IMR-90 (cell line): ENCODE measurements at regions not wholly inside any gene's neighbourhood (a gene's known extent, or its start where the extent isn't known, plus 50 kb on each side); places are given as distances from the start of the nearest gene placed in this dataset.

Source experiments
- ATAC-seq: fragments of 200-7000 bp; cut with Tn5 transposase; 2 replicates; pipeline ENCODE4 v1.9.1; 2020; ENCODE audit warnings: low read depth, mild to moderate bottlenecking, moderate library complexity
- BruUV-seq: library from RNA; stranded (reverse); fragments of 400-500 nt; replicated peaks from 2 replicates; lab custom pipeline; 2021; lab: Mats Ljungman, UMichigan
- CTCF ChIA-PET: fragments of 300-600 bp; formaldehyde crosslinking; extraction: SDS; loops from one replicate; lab custom pipeline; 2021; ENCODE audit warnings: antibody characterized with exemption; lab: Yijun Ruan, JAX
- POLR2A ChIA-PET: fragments of 300-600 bp; sonication (Branson Sonifier 250); formaldehyde crosslinking; loops from one replicate; lab custom pipeline; 2022; ENCODE audit warnings: antibody characterized with exemption; ENCODE audit not compliant: unreplicated experiment; lab: Charles Lee
- DNase-seq: peaks from one replicate; pipeline ENCODE4 v3.0.0; 2013
- H2AFZ ChIP-seq: replicated peaks from 2 replicates; pipeline ENCODE3; 2013; ENCODE audit warnings: low read length, mild to moderate bottlenecking; ENCODE audit not compliant: poor library complexity
- H2AK5ac ChIP-seq: 2 replicates; pipeline ENCODE4 v1.6.1; 2013; ENCODE audit warnings: low read depth, low read length, inconsistent platforms
- H2AK9ac ChIP-seq: replicated peaks from 2 replicates; pipeline ENCODE3; 2013; ENCODE audit warnings: mild to moderate bottlenecking, low read depth, low read length, moderate library complexity; ENCODE audit not compliant: poor library complexity
- H2BK120ac ChIP-seq: 2 replicates; pipeline ENCODE4 v1.6.1; 2013; ENCODE audit warnings: low read depth, low read length, inconsistent platforms
- H2BK15ac ChIP-seq: 3 replicates; pipeline ENCODE4 v1.6.1; 2013; ENCODE audit warnings: low read depth, low read length, inconsistent platforms
- H2BK20ac ChIP-seq: 2 replicates; pipeline ENCODE4 v1.6.1; 2013; ENCODE audit warnings: low read depth, mild to moderate bottlenecking, inconsistent platforms, low read length, moderate library complexity
- H2BK5ac ChIP-seq: 2 replicates; pipeline ENCODE4 v1.6.1; 2013; ENCODE audit warnings: mild to moderate bottlenecking, low read depth, low read length, inconsistent platforms; ENCODE audit not compliant: poor library complexity, severe bottlenecking
- H3K14ac ChIP-seq: replicated peaks from 2 replicates; pipeline ENCODE4 v1.6.1; 2013; ENCODE audit warnings: low read depth, low read length, inconsistent platforms
- H3K18ac ChIP-seq: 2 replicates; pipeline ENCODE4 v1.6.1; 2013; ENCODE audit warnings: low read depth, low read length, control low read depth
- H3K23ac ChIP-seq: 2 replicates; pipeline ENCODE4 v1.6.1; 2013; ENCODE audit warnings: low read depth, low read length, inconsistent platforms
- H3K27ac ChIP-seq: 2 replicates; pipeline ENCODE4 v1.5.1; 2013; ENCODE audit warnings: mild to moderate bottlenecking, control low read depth, low read length; ENCODE audit not compliant: insufficient read depth
- H3K27me3 ChIP-seq: 2 replicates; pipeline ENCODE4 v1.6.1; 2013; ENCODE audit warnings: low read length; ENCODE audit not compliant: control insufficient read depth, insufficient read depth
- H3K36me3 ChIP-seq: 2 replicates; pipeline ENCODE4 v1.6.1; 2013; ENCODE audit warnings: low read length, mixed read lengths; ENCODE audit not compliant: control insufficient read depth, insufficient read depth
- H3K4ac ChIP-seq: 2 replicates; pipeline ENCODE4 v1.6.1; 2013; ENCODE audit warnings: low read depth, low read length, inconsistent platforms
- H3K4me1 ChIP-seq: 2 replicates; pipeline ENCODE4 v1.6.1; 2013; ENCODE audit warnings: low read length, mixed read lengths; ENCODE audit not compliant: control insufficient read depth, insufficient read depth
- H3K4me2 ChIP-seq: 2 replicates; pipeline ENCODE4 v1.6.1; 2013; ENCODE audit warnings: low read depth, mild to moderate bottlenecking, control low read depth, low read length, moderate library complexity
- H3K4me3 ChIP-seq: 2 replicates; pipeline ENCODE4 v1.5.1; 2013; ENCODE audit warnings: low read depth, mild to moderate bottlenecking, control low read depth, low read length, moderate library complexity; ENCODE audit not compliant: insufficient read depth
- H3K56ac ChIP-seq: 2 replicates; pipeline ENCODE4 v1.6.1; 2013; ENCODE audit warnings: low read length, inconsistent platforms; ENCODE audit not compliant: insufficient read depth; ENCODE audit errors: extremely low read depth
- H3K79me1 ChIP-seq, 2 experiments: 2 replicates each; pipeline ENCODE4 v1.6.1; 2013; ENCODE audit warnings: low read length in 2 of 2, inconsistent platforms in 1 of 2, low read depth in 1 of 2
- H3K9ac ChIP-seq: 2 replicates; pipeline ENCODE4 v1.6.1; 2013; ENCODE audit warnings: low read depth, low read length, control low read depth
- H3K9me1 ChIP-seq: 2 replicates; pipeline ENCODE4 v1.6.1; 2013; ENCODE audit warnings: low read length, inconsistent platforms; ENCODE audit not compliant: insufficient read depth
- H3K9me3 ChIP-seq: 2 replicates; pipeline ENCODE4 v1.6.1; 2013; ENCODE audit warnings: low read length; ENCODE audit not compliant: control insufficient read depth, insufficient read depth
- H4K20me1 ChIP-seq: 2 replicates; pipeline ENCODE4 v1.6.1; 2013; ENCODE audit warnings: low read length, inconsistent platforms; ENCODE audit not compliant: insufficient read depth
- H4K5ac ChIP-seq: 2 replicates; pipeline ENCODE4 v1.6.1; 2013; ENCODE audit warnings: mild to moderate bottlenecking, low read depth, low read length, control low read depth
- H4K8ac ChIP-seq, 2 experiments: 2 replicates each; pipeline ENCODE4 v1.6.1; 2013; ENCODE audit warnings: low read depth in 2 of 2, low read length in 2 of 2, control low read depth in 1 of 2, inconsistent platforms in 1 of 2
- H4K91ac ChIP-seq: 2 replicates; pipeline ENCODE4 v1.6.1; 2013; ENCODE audit warnings: low read depth, low read length, inconsistent platforms; ENCODE audit not compliant: insufficient read depth
- BHLHE40 ChIP-seq: fragments of 150-350 bp; IDR thresholded peaks from 2 replicates; pipeline ENCODE4 v1.6.1; 2016; ENCODE audit warnings: mild to moderate bottlenecking, low read depth, low read length
- CHD1 ChIP-seq: IDR thresholded peaks from 2 replicates; pipeline ENCODE4 v1.6.1; 2012; ENCODE audit warnings: low read depth, low read length, improper control_type of control experiment
- FOS ChIP-seq: fragments of 150-350 bp; IDR thresholded peaks from 2 replicates; pipeline ENCODE4 v1.6.1; 2016; ENCODE audit warnings: low read depth, low read length
- MAZ ChIP-seq: IDR thresholded peaks from 2 replicates; pipeline ENCODE4 v1.6.1; 2012; ENCODE audit warnings: low read depth, mild to moderate bottlenecking, low read length, improper control_type of control experiment, moderate library complexity, borderline replicate concordance
- MXI1 ChIP-seq: IDR thresholded peaks from 2 replicates; pipeline ENCODE4 v1.6.1; 2012; ENCODE audit warnings: low read depth, mild to moderate bottlenecking, low read length, moderate library complexity, borderline replicate concordance
- NFE2L2 ChIP-seq: fragments of 150-350 bp; IDR thresholded peaks from 2 replicates; pipeline ENCODE4 v1.6.1; 2016; ENCODE audit warnings: low read depth, mild to moderate bottlenecking, low read length
- RAD21 ChIP-seq: IDR thresholded peaks from 2 replicates; pipeline ENCODE4 v1.6.1; 2012; ENCODE audit warnings: low read length, improper control_type of control experiment
- RCOR1 ChIP-seq: IDR thresholded peaks from 2 replicates; pipeline ENCODE4 v1.6.1; 2012; ENCODE audit warnings: mild to moderate bottlenecking, low read length, improper control_type of control experiment; ENCODE audit not compliant: insufficient replicate concordance
- SMC3 ChIP-seq: fragments of 150-350 bp; IDR thresholded peaks from 2 replicates; pipeline ENCODE4 v1.6.1; 2016; ENCODE audit warnings: low read depth, mild to moderate bottlenecking, antibody characterized with exemption, low read length, moderate library complexity
- WGBS, 2 experiments: methylation state at CpG; one replicate each; pipeline versions ENCODE4 v1.1.5 to v1.1.7; 2013; ENCODE audit warnings: missing lambda C conversion rate in 2 of 2; ENCODE audit not compliant: insufficient read length in 1 of 2; ENCODE audit errors: extremely low coverage in 2 of 2; 5-methylcytosine and 5-hydroxymethylcytosine counted together
- dilution Hi-C: fragments of 300-500 bp; cut with HindIII; formaldehyde crosslinking; loops from one replicate; pipeline ENCODE4 v1.14.3; 2018; ENCODE audit warnings: low sequenced_read_pairs; ENCODE audit not compliant: unreplicated experiment
- in situ Hi-C: fragments of 300-500 bp; cut with MboI; formaldehyde crosslinking; loops from 3 replicates; pipeline ENCODE4 v1.14.3; 2019; ENCODE audit warnings: low sequenced_read_pairs, inconsistent platforms, mixed read lengths
- intact Hi-C: fragments of 100-400 bp; cut with micrococcal nuclease; formaldehyde crosslinking; loops from 2 replicates; pipeline ENCODE4 v1.10.0; 2022
- TF ChIP-seq, protein P1 (sequence below): conservative IDR thresholded peaks from 2 replicates; pipeline ENCODE4 v1.5.1; 2012; ENCODE audit warnings: mild to moderate bottlenecking, low read depth, low read length, improper control_type of control experiment
- TF ChIP-seq, protein P2 (sequence below): fragments of 150-350 bp; IDR thresholded peaks from 2 replicates; pipeline ENCODE4 v1.6.1; 2017; ENCODE audit warnings: mild to moderate bottlenecking, antibody characterized with exemption, low read length, low read depth
- TF ChIP-seq, protein P3 (sequence below): fragments of 150-350 bp; IDR thresholded peaks from 2 replicates; pipeline ENCODE4 v1.6.1; 2016; ENCODE audit warnings: low read depth, mild to moderate bottlenecking, low read length, moderate library complexity, borderline replicate concordance

DNA sequence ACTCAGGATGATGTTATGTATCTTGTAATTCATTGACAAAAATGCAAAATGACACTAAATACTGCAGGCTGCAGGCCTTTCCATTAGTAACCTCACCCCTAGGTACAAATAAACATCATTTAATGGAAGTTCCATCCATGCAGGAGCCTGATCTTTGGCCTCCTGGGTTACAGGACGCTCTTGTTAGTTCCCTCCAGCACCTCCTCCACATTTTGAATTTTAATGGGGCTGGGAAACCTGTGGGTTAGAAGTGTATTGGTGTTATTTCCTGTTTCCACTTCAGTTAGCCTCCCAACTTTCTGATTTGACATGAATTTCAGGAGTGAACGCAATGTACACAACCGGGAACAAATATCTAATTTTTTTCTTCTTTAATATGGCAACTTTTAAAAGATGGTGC lies 237.1 kb upstream of the ARGLU1 start:
- TF ChIP-seq CHD1: no peak
- no peak for TF ChIP-seq FOS
- no peak for TF ChIP-seq MXI1
- TF ChIP-seq NFE2L2: no peak
- TF ChIP-seq, protein P1, sequence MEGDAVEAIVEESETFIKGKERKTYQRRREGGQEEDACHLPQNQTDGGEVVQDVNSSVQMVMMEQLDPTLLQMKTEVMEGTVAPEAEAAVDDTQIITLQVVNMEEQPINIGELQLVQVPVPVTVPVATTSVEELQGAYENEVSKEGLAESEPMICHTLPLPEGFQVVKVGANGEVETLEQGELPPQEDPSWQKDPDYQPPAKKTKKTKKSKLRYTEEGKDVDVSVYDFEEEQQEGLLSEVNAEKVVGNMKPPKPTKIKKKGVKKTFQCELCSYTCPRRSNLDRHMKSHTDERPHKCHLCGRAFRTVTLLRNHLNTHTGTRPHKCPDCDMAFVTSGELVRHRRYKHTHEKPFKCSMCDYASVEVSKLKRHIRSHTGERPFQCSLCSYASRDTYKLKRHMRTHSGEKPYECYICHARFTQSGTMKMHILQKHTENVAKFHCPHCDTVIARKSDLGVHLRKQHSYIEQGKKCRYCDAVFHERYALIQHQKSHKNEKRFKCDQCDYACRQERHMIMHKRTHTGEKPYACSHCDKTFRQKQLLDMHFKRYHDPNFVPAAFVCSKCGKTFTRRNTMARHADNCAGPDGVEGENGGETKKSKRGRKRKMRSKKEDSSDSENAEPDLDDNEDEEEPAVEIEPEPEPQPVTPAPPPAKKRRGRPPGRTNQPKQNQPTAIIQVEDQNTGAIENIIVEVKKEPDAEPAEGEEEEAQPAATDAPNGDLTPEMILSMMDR: no peak
- TF ChIP-seq, protein P2, sequence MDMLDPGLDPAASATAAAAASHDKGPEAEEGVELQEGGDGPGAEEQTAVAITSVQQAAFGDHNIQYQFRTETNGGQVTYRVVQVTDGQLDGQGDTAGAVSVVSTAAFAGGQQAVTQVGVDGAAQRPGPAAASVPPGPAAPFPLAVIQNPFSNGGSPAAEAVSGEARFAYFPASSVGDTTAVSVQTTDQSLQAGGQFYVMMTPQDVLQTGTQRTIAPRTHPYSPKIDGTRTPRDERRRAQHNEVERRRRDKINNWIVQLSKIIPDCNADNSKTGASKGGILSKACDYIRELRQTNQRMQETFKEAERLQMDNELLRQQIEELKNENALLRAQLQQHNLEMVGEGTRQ: no peak
- TF ChIP-seq, protein P3, sequence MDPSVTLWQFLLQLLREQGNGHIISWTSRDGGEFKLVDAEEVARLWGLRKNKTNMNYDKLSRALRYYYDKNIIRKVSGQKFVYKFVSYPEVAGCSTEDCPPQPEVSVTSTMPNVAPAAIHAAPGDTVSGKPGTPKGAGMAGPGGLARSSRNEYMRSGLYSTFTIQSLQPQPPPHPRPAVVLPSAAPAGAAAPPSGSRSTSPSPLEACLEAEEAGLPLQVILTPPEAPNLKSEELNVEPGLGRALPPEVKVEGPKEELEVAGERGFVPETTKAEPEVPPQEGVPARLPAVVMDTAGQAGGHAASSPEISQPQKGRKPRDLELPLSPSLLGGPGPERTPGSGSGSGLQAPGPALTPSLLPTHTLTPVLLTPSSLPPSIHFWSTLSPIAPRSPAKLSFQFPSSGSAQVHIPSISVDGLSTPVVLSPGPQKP: no peak
- TF ChIP-seq RAD21: no peak
- TF ChIP-seq RCOR1: no peak
- no peak for TF ChIP-seq SMC3
- TF ChIP-seq MAZ: no peak
- TF ChIP-seq BHLHE40: no peak
- in situ Hi-C loops (no loop called here), intact Hi-C loops (no loop called here), dilution Hi-C loops (no loop called here)
- ChIA-PET POLR2A (no interaction called here), CTCF (no interaction called here)
- no peak for ATAC-seq
- Histone ChIP-seq H4K5ac (no peak overlapping the region), H4K8ac (no peak overlapping the region), H2AFZ (no peak overlapping the region), H3K4me3 (no peak overlapping the region), H2BK120ac (no peak overlapping the region), H2BK15ac (no peak overlapping the region), H3K36me3 (no peaks in the 10 kb centered on the region), H2BK20ac (no peak overlapping the region), H3K27ac (no peak overlapping the region), H3K23ac (no peak overlapping the region), H2BK5ac (no peak overlapping the region), H3K14ac (no peak overlapping the region), H3K79me1 (no peaks in the 10 kb centered on the region), H3K4me2 (no peak overlapping the region), H3K9me3 (no peaks in the 10 kb centered on the region), H3K56ac (no peak overlapping the region), H3K9me1 (no peaks in the 10 kb centered on the region), H4K91ac (no peak overlapping the region), H3K4ac (no peak overlapping the region), H3K27me3 (no peaks in the 10 kb centered on the region), H3K9ac (no peak overlapping the region), H3K4me1 (no peaks in the 10 kb centered on the region), H2AK9ac (no peak overlapping the region), H3K18ac (no peak overlapping the region), H4K20me1 (no peaks in the 10 kb centered on the region), H2AK5ac (no peak overlapping the region)
- no TSS peak for BruUV-seq
- WGBS, 2 experiments: no CpG with 5 or more reads among the region's 3 CpGs
- DNase-seq: no peak
